GM19023 (cell line): ENCODE measurements at regions not wholly inside any gene's neighbourhood (a gene's known extent, or its start where the extent isn't known, plus 50 kb on each side); places are given as distances from the start of the nearest gene placed in this dataset.

Source experiments
- ATAC-seq: cut with Tn5 transposase; IDR thresholded peaks from one replicate; pipeline ENCODE4 v1.9.1; 2021; ENCODE audit warnings: mild to moderate bottlenecking, moderate library complexity; ENCODE audit not compliant: unreplicated experiment

GRCh38 chr4:127580300-127580699 is 52.5 kb upstream of the INTU start:
- no peak for ATAC-seq

- ATAC-seq = no peak
These were observed 51.9 kb upstream of the INTU start for GRCh38 chr4:127580891-127581290.
